PFSK-1 (cell line): ENCODE measurements at regions not wholly inside any gene's neighbourhood (a gene's known extent, or its start where the extent isn't known, plus 50 kb on each side); places are given as distances from the start of the nearest gene placed in this dataset.

Source experiments
- FOXP2 ChIP-seq: optimal IDR thresholded peaks from 2 replicates; pipeline ENCODE3; 2011; ENCODE audit warnings: borderline replicate concordance, control low read depth, inconsistent platforms; ENCODE audit not compliant: insufficient read depth; ENCODE audit errors: extremely low read length, extremely low read depth
- POLR2AphosphoS5 ChIP-seq: IDR thresholded peaks from 2 replicates; pipeline ENCODE4 v1.6.1; 2012; ENCODE audit warnings: low read depth, mild to moderate bottlenecking, control low read depth, low read length, moderate library complexity
- REST ChIP-seq, 2 experiments: IDR thresholded peaks; 2 replicates each; pipeline versions ENCODE4 v1.6.1 to v1.8.0; 2011 to 2012; ENCODE audit warnings: low read depth in 2 of 2, low read length in 2 of 2, control low read depth in 1 of 2, inconsistent platforms in 1 of 2, mild to moderate bottlenecking in 1 of 2, moderate library complexity in 1 of 2; ENCODE audit not compliant: insufficient read depth in 1 of 2
- SIN3A ChIP-seq: IDR thresholded peaks from 2 replicates; pipeline ENCODE4 v1.6.1; 2012; ENCODE audit warnings: mild to moderate bottlenecking, low read length, moderate library complexity, borderline replicate concordance; ENCODE audit not compliant: insufficient read depth
- TAF1 ChIP-seq: IDR thresholded peaks from 2 replicates; pipeline ENCODE4 v1.6.1; 2012; ENCODE audit warnings: low read length, control low read depth, borderline replicate concordance; ENCODE audit not compliant: insufficient read depth

DNA sequence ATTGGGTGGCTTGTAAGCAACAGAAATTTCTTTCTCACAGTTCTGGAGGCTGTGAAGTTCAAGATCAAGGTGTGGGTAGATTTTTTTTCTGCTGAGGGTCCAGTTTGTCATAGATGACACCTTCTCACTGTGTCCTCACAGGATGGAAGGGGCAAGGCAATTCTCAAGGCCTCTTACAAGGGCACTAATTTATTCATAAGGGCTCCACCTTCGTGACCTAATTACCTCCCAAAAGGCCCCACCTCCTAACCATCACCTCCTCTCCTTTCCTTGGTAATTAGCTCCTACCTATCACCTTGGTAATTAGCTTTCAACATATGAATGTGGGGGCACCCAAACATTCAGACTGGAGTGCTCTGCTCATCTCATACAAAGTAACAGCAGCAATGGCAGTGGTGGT, 92.3 kb upstream of the CD44 start:
- TF ChIP-seq SIN3A: no peak
- no peak for TF ChIP-seq REST (IDR thresholded peaks at IDR 0.05; ENCODE audit: insufficient read depth in 1 of 2, low read depth in 2 of 2, low read length in 2 of 2)
- TF ChIP-seq POLR2AphosphoS5: no peak
- no peak for TF ChIP-seq TAF1
- no peak for TF ChIP-seq FOXP2

GRCh38 chr11:35047179-35047578, 91.8 kb upstream of the CD44 start:
- TF ChIP-seq POLR2AphosphoS5 (no peak), TAF1 (no peak), REST (IDR thresholded peaks at IDR 0.05; ENCODE audit: insufficient read depth in 1 of 2, low read depth in 2 of 2, low read length in 2 of 2) (no peak), SIN3A (no peak), FOXP2 (no peak)

GRCh38 chr11:35047769-35048168, 91.2 kb upstream of the CD44 start:
- TF ChIP-seq TAF1 (no peak), POLR2AphosphoS5 (no peak), REST (IDR thresholded peaks at IDR 0.05; ENCODE audit: insufficient read depth in 1 of 2, low read depth in 2 of 2, low read length in 2 of 2) (no peak), FOXP2 (no peak), SIN3A (no peak)

GRCh38 chr11:35049859-35050531, 89.0 kb upstream of the CD44 start:
- TF ChIP-seq SIN3A (no peak), REST (IDR thresholded peaks at IDR 0.05; ENCODE audit: insufficient read depth in 1 of 2, low read depth in 2 of 2, low read length in 2 of 2) (no peak), FOXP2 (no peak)

GRCh38 chr11:35050541-35050995, 88.4 kb upstream of the CD44 start:
- TF ChIP-seq POLR2AphosphoS5 (no peak), SIN3A (no peak), REST (IDR thresholded peaks at IDR 0.05; ENCODE audit: insufficient read depth in 1 of 2, low read depth in 2 of 2, low read length in 2 of 2) (no peak), FOXP2 (no peak), TAF1 (no peak)
